ENCODE measurements at regions not wholly inside any gene's neighbourhood (a gene's known extent, or its start where the extent isn't known, plus 50 kb on each side); places are given as distances from the start of the nearest gene placed in this dataset.

DNA sequence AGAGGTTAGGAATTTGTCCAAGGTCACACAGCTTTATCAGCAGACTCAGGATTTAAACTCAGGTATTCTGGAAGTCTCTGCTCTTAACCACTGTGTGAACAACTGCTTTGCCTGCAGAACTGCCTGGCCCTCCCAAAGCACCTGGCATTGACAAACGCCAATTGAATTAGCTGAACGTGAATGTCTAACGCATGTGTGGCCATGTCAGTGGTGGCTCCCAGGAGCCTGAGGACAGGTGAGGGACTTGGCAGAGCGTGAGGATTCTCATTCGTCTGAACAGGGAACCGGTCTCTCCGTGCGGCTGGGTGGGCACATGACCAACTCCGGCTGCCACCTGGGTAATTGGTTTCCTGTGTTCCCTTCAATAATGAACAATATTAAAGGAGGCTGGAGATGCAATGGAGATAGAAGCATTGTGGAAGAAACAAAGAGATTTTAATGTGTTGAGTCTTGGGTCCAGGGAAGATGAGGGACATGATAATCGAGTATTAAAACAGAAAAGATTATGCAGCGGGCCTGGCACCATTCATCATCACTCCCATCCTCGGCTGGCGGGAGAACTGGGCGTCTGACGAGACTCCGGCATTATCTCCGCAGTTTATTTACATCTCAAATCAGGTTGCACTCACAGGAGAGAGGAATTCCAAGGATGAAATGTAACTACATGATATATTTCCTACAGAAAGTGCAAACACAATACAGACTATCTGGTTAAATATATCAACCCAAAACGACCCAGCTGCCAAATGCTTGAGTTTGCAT is 113.5 kb downstream of the NPIPB5 start:
- no peaks in the 10 kb centered on the region for H3K9me3 Mint-ChIP-seq (ENCODE audit: low read depth)
- no peaks in the 10 kb centered on the region for H3K4me1 Mint-ChIP-seq (ENCODE audit: low read depth)
- no peak for DNase-seq (ENCODE audit: low spot score, unreplicated experiment)
- H3K27ac Mint-ChIP-seq, result no peak overlapping the region
- TF ChIP-seq CTCF (IDR thresholded peaks at IDR 0.05; ENCODE audit: unreplicated experiment), result no peak
- H3K27me3 Mint-ChIP-seq, result no peaks in the 10 kb centered on the region
- no peak overlapping the region for H3K4me3 Mint-ChIP-seq (ENCODE audit: low read depth)
- no peaks in the 10 kb centered on the region for H3K36me3 Mint-ChIP-seq (ENCODE audit: insufficient read depth)

DNA sequence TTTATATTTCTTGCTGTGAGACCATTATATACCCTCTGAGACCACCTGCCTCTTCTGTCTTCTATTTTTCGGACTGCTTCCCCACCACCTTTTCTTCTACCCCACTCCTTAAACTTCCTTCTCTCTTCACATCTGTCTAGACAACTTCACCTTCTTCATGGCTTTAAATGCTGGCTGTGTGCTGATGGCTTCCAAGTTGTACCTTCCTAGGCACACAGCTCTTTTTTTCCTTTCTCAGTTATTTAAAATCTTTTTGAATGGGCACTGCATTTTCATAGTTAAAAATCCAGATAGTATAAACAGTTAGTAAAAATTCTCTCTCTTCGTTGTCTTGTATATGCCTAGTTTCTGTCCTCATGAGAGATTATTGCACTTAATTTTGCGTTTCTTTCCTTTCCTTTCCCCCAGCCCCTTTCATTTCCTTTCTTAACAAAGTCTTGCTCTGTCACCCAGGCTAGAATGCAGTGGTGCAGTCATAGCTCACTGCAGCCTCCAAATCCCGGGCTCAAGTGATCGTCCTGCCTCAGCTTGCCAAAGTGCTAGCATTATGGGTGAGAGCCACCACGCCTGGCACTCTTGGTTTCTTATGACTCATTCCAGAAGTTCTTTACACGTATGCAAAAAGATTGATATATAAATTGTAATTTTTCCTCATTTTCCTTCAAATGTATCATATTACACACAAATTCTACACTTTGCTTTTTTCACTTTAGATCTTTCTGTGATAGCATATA is 114.3 kb downstream of the NPIPB5 start:
- no peak for TF ChIP-seq CTCF (IDR thresholded peaks at IDR 0.05; ENCODE audit: unreplicated experiment)

DNA sequence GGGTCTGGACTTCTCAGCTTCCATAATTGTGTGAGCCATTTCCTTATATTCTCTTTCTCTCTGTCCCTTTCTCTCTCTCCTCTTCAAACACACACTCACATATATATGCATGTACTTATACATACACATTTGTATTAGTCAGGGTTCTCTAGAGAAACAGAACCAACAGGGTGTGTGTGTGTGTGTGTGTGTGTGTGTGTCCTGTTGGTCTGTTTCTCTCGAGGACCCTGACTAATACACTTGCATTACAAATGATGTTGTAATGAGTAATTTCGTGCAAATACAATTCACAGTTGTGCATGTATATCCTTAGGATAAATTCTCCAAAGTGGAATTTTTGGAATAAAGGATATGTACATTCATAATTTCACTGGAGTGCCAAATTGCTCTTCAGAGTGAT is 115.3 kb downstream of the NPIPB5 start:
- H3K4me1 Mint-ChIP-seq (ENCODE audit: low read depth), result no peaks in the 10 kb centered on the region
- H3K36me3 Mint-ChIP-seq (ENCODE audit: insufficient read depth), result no peaks in the 10 kb centered on the region
- no peak for TF ChIP-seq CTCF (IDR thresholded peaks at IDR 0.05; ENCODE audit: unreplicated experiment)
- DNase-seq (ENCODE audit: low spot score, unreplicated experiment), result no peak
- H3K4me3 Mint-ChIP-seq (ENCODE audit: low read depth), result no peak overlapping the region
- H3K27ac Mint-ChIP-seq, result no peak overlapping the region
- H3K9me3 Mint-ChIP-seq (ENCODE audit: low read depth), result no peaks in the 10 kb centered on the region
- no peaks in the 10 kb centered on the region for H3K27me3 Mint-ChIP-seq

More for the DNA sequence above, 114.3 kb downstream of the NPIPB5 start:
- Mint-ChIP-seq H3K4me1 (ENCODE audit: low read depth) (no peaks in the 10 kb centered on the region), H3K4me3 (ENCODE audit: low read depth) (no peak overlapping the region), H3K9me3 (ENCODE audit: low read depth) (no peaks in the 10 kb centered on the region), H3K36me3 (ENCODE audit: insufficient read depth) (no peaks in the 10 kb centered on the region), H3K27ac (no peak overlapping the region), H3K27me3 (no peaks in the 10 kb centered on the region)
- DNase-seq (ENCODE audit: low spot score, unreplicated experiment), result no peak

- no peaks in the 10 kb centered on the region for H3K9me3 Mint-ChIP-seq (ENCODE audit: low read depth)
- no peak for TF ChIP-seq CTCF (IDR thresholded peaks at IDR 0.05; ENCODE audit: unreplicated experiment)
Measured at GRCh38 chr16:22627043-22627442, 116.4 kb downstream of the NPIPB5 start.

DNA sequence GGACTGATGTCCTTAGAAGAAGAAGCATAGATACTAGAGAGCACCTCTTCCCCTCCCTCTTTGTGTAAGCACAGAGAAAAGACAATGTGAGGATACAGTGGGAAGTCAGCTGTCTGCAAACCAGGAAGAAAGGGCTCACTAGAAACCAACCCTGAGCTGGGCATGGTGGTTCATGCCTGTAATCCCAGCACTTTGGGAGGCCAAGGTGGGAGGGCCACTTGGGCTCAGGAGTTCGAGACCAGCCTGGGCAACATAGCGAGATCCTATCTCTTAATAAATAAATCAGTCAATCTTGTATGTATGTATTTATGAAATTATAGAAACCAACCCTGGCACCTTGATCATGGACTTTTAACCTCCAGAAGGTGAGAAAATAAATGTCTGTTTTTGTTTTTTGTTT is 118.3 kb downstream of the NPIPB5 start:
- no peak overlapping the region for H3K4me3 Mint-ChIP-seq (ENCODE audit: low read depth)
- no peak overlapping the region for H3K27ac Mint-ChIP-seq
- no peaks in the 10 kb centered on the region for H3K9me3 Mint-ChIP-seq (ENCODE audit: low read depth)
- no peak for DNase-seq (ENCODE audit: low spot score, unreplicated experiment)
- H3K4me1 Mint-ChIP-seq (ENCODE audit: low read depth), result peaks cover 2% of the 10 kb centered on the region
- no peak for TF ChIP-seq CTCF (IDR thresholded peaks at IDR 0.05; ENCODE audit: unreplicated experiment)
- H3K36me3 Mint-ChIP-seq (ENCODE audit: insufficient read depth), result no peaks in the 10 kb centered on the region
- peaks cover 6% of the 10 kb centered on the region for H3K27me3 Mint-ChIP-seq

More at GRCh38 chr16:22627043-22627442, 116.4 kb downstream of the NPIPB5 start:
- Mint-ChIP-seq H3K27ac (no peak overlapping the region), H3K4me3 (ENCODE audit: low read depth) (no peak overlapping the region), H3K4me1 (ENCODE audit: low read depth) (no peaks in the 10 kb centered on the region), H3K27me3 (no peaks in the 10 kb centered on the region), H3K36me3 (ENCODE audit: insufficient read depth) (no peaks in the 10 kb centered on the region)
- DNase-seq (ENCODE audit: low spot score, unreplicated experiment), result no peak

Measured in progenitor cell of endocrine pancreas (in vitro differentiated cells).